Stomach (tissue), 8 donors: ENCODE measurements at regions not wholly inside any gene's neighbourhood (a gene's known extent, or its start where the extent isn't known, plus 50 kb on each side); places are given as distances from the start of the nearest gene placed in this dataset.

ENCODE experiments used
- DNase-seq, 2 donors: peaks; one replicate each; pipeline versions ENCODE4 v3.0.0 to v3.0.0-alpha.2; 2013 to 2019
- H3K27ac ChIP-seq, 5 donors: fragments of 200-600 bp in 4 of 5; sonication (generic) in 4 of 5; one replicate each; pipeline ENCODE4 v1.5.1; 2013 to 2019; ENCODE audit warnings: mild to moderate bottlenecking in 1 of 5, moderate library complexity in 1 of 5
- H3K27me3 ChIP-seq, 3 donors: fragments of 200-600 bp; sonication (generic); one replicate each; pipeline ENCODE4 v1.5.1; 2017 to 2019; ENCODE audit warnings: mixed run types in 1 of 3
- H3K36me3 ChIP-seq, 4 donors: fragments of 200-600 bp; sonication (generic); 1 replicate in 3 of 4; 2 replicates in 1 of 4; pipeline ENCODE4 v1.5.1; 2016 to 2019
- H3K4me1 ChIP-seq, 4 donors: fragments of 200-600 bp; sonication (generic); one replicate each; pipeline ENCODE4 v1.5.1; 2016 to 2019
- H3K4me3 ChIP-seq, 4 donors: fragments of 200-600 bp; sonication (generic) in 3 of 4; one replicate each; pipeline ENCODE4 v1.5.1; 2016 to 2019; ENCODE audit warnings: mild to moderate bottlenecking in 1 of 4
- H3K9me3 ChIP-seq, 4 donors: fragments of 200-600 bp; sonication (generic); one replicate each; pipeline ENCODE4 v1.5.1; 2016 to 2019
- CTCF ChIP-seq, 7 experiments: fragments of 450-650 bp in 4 of 7; fragments of 200-600 bp in 3 of 7; sonication (generic) in 3 of 7; IDR thresholded peaks; one replicate each; pipeline ENCODE4 v1.5.1; 2016 to 2019; ENCODE audit warnings: antibody characterized with exemption in 7 of 7, control low read depth in 2 of 7, mild to moderate bottlenecking in 1 of 7
- EP300 ChIP-seq: sonication (generic); formaldehyde crosslinking; IDR thresholded peaks from one replicate; pipeline ENCODE4 v1.6.1; 2017; ENCODE audit warnings: antibody characterized with exemption
- POLR2A ChIP-seq, 4 donors: fragments of 450-650 bp; IDR thresholded peaks; one replicate each; pipeline ENCODE4 v1.6.1; 2016; ENCODE audit warnings: antibody characterized with exemption in 4 of 4, control low read depth in 2 of 4, mild to moderate bottlenecking in 1 of 4, moderate library complexity in 1 of 4
- POLR2AphosphoS5 ChIP-seq, 3 donors: sonication (generic); formaldehyde crosslinking; IDR thresholded peaks; one replicate each; pipeline ENCODE4 v1.6.1; 2016; ENCODE audit warnings: antibody characterized with exemption in 3 of 3
- WGBS, 5 donors: extraction: QIAGEN DNeasy Blood & Tissue Kit in 3 of 5; methylation state at CpG; one replicate each; pipeline versions ENCODE4 v1.1.5 to v1.1.7; 2013 to 2018; 5-methylcytosine and 5-hydroxymethylcytosine counted together
- intact Hi-C: fragments of 100-400 bp; cut with DNase I; formaldehyde crosslinking; loops from one replicate; pipeline ENCODE4 v1.15.1; 2023; ENCODE audit warnings: low total_unique reads
- donor health status: healthy with polysubstance abuse.
- donor health status: Bipolar disorder and iron deficiency.
- donor health status: healthy.

GRCh38 chr11:127199306-127199801, 198.8 kb upstream of the KIRREL3 start:
- intact Hi-C loops = no loop called here
- H3K27me3 ChIP-seq = no peaks in the 10 kb centered on the region
- peaks cover 0 to 10% (median under 1%) of the 10 kb centered on the region in 4 donors for H3K9me3 ChIP-seq
- no peak overlapping the region for H3K27ac ChIP-seq
- no peaks in the 10 kb centered on the region for H3K4me1 ChIP-seq
- no peak overlapping the region for H3K4me3 ChIP-seq
- no peaks in the 10 kb centered on the region for H3K36me3 ChIP-seq
- 63 to 69% (median 66%) methylated on average over 3 of the region's 3 CpGs for WGBS, 5 donors
- no peak for TF ChIP-seq CTCF (IDR thresholded peaks at IDR 0.05)
- TF ChIP-seq POLR2A (IDR thresholded peaks at IDR 0.05) = no peak
- no peak for TF ChIP-seq POLR2AphosphoS5 (IDR thresholded peaks at IDR 0.05)
- no peak for TF ChIP-seq EP300
- no peak for DNase-seq

- Histone ChIP-seq H3K27me3 (no peaks in the 10 kb centered on the region), H3K9me3 (no peaks in the 10 kb centered on the region), H3K36me3 (no peaks in the 10 kb centered on the region), H3K4me1 (no peaks in the 10 kb centered on the region), H3K4me3 (no peak overlapping the region), H3K27ac (no peak overlapping the region)
- intact Hi-C loops = no loop called here
- 55 to 67% (median 61%) methylated on average over 8 of the region's 8 CpGs for WGBS, 5 donors
- no peak for DNase-seq
- no peak for TF ChIP-seq CTCF (IDR thresholded peaks at IDR 0.05)
- TF ChIP-seq POLR2AphosphoS5 (IDR thresholded peaks at IDR 0.05) = no peak
- no peak for TF ChIP-seq EP300
- TF ChIP-seq POLR2A (IDR thresholded peaks at IDR 0.05) = no peak
Measured at GRCh38 chr11:127195501-127196120, 195.0 kb upstream of the KIRREL3 start.

- H3K27ac ChIP-seq = no peak overlapping the region
- WGBS, 5 donors = 64 to 73% (median 70%) methylated on average over 7 of the region's 7 CpGs
- intact Hi-C loops = no loop called here
- DNase-seq = peak in 1 of 2 donors; percentile 7
- no peaks in the 10 kb centered on the region for H3K36me3 ChIP-seq
- H3K4me3 ChIP-seq = no peak overlapping the region
- H3K9me3 ChIP-seq = no peaks in the 10 kb centered on the region
- no peaks in the 10 kb centered on the region for H3K27me3 ChIP-seq
- TF ChIP-seq EP300 (no peak), POLR2A (IDR thresholded peaks at IDR 0.05) (no peak), CTCF (IDR thresholded peaks at IDR 0.05) (no peak), POLR2AphosphoS5 (IDR thresholded peaks at IDR 0.05) (no peak)
- no peaks in the 10 kb centered on the region for H3K4me1 ChIP-seq
Measured at GRCh38 chr11:127194521-127194920, 194.0 kb upstream of the KIRREL3 start.

- no peak for TF ChIP-seq POLR2AphosphoS5 (IDR thresholded peaks at IDR 0.05)
- TF ChIP-seq EP300 = no peak
- no peak for TF ChIP-seq POLR2A (IDR thresholded peaks at IDR 0.05)
- no peak for TF ChIP-seq CTCF (IDR thresholded peaks at IDR 0.05)
- 42 to 52% (median 47%) methylated on average over 3 of the region's 3 CpGs for WGBS, 5 donors
Measured at GRCh38 chr11:127193950-127194349, 193.4 kb upstream of the KIRREL3 start.

More at GRCh38 chr11:127193950-127194349, 193.4 kb upstream of the KIRREL3 start:
- no peaks in the 10 kb centered on the region for H3K9me3 ChIP-seq
- intact Hi-C loops = no loop called here
- no peak for DNase-seq
- no peaks in the 10 kb centered on the region for H3K36me3 ChIP-seq
- no peaks in the 10 kb centered on the region for H3K4me1 ChIP-seq
- H3K27ac ChIP-seq = no peak overlapping the region
- H3K4me3 ChIP-seq = no peak overlapping the region
- H3K27me3 ChIP-seq = no peaks in the 10 kb centered on the region
